Omental fat pad (tissue), 3 donors: ENCODE measurements at regions not wholly inside any gene's neighbourhood (a gene's known extent, or its start where the extent isn't known, plus 50 kb on each side); places are given as distances from the start of the nearest gene placed in this dataset.
"Not testable (repeated sequence)": the region's sequence is repeated elsewhere in the genome, so short reads cannot be mapped to it uniquely, and the experiment has no call there.

Experiments
- ATAC-seq: fragments of 150-250 bp; one replicate; pipeline ENCODE4 v1.9.1; 2016; ENCODE audit warnings: mild to moderate bottlenecking, moderate library complexity; ENCODE audit not compliant: low FRiP score
- DNase-seq: peaks from one replicate; pipeline ENCODE4 v3.0.0-alpha.2; 2019; ENCODE audit warnings: low spot score
- TF ChIP-seq, protein P1 (sequence below), 3 donors: fragments of 450-650 bp; IDR thresholded peaks; one replicate each; pipeline ENCODE4 v1.5.1; 2016 to 2017; ENCODE audit warnings: antibody characterized with exemption in 3 of 3, mild to moderate bottlenecking in 3 of 3, moderate library complexity in 2 of 3

DNA sequence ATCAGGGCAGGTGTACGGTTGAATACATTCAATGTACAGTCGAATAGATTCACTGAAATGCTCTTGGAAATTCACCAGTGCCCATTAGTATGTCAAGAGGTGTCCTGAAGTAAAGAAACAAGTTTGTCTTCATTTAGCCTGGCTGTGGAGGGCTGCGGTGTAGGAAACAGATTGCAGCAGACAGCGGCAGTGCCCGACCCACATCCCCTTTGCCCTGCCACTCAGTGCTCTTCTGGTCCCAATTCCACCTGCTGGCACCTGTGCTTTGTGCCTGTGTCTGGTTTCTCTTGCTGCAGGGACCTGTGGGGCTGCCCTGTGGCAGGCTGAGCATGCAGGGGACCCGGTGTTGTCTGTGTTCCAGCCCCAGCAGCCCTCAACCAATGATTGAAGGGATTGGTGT lies 183.7 kb downstream of the RPS24 start:
- DNase-seq (no peak), ATAC-seq (no peak)
- TF ChIP-seq, protein P1, sequence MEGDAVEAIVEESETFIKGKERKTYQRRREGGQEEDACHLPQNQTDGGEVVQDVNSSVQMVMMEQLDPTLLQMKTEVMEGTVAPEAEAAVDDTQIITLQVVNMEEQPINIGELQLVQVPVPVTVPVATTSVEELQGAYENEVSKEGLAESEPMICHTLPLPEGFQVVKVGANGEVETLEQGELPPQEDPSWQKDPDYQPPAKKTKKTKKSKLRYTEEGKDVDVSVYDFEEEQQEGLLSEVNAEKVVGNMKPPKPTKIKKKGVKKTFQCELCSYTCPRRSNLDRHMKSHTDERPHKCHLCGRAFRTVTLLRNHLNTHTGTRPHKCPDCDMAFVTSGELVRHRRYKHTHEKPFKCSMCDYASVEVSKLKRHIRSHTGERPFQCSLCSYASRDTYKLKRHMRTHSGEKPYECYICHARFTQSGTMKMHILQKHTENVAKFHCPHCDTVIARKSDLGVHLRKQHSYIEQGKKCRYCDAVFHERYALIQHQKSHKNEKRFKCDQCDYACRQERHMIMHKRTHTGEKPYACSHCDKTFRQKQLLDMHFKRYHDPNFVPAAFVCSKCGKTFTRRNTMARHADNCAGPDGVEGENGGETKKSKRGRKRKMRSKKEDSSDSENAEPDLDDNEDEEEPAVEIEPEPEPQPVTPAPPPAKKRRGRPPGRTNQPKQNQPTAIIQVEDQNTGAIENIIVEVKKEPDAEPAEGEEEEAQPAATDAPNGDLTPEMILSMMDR (IDR thresholded peaks at IDR 0.05), result no peak

DNA sequence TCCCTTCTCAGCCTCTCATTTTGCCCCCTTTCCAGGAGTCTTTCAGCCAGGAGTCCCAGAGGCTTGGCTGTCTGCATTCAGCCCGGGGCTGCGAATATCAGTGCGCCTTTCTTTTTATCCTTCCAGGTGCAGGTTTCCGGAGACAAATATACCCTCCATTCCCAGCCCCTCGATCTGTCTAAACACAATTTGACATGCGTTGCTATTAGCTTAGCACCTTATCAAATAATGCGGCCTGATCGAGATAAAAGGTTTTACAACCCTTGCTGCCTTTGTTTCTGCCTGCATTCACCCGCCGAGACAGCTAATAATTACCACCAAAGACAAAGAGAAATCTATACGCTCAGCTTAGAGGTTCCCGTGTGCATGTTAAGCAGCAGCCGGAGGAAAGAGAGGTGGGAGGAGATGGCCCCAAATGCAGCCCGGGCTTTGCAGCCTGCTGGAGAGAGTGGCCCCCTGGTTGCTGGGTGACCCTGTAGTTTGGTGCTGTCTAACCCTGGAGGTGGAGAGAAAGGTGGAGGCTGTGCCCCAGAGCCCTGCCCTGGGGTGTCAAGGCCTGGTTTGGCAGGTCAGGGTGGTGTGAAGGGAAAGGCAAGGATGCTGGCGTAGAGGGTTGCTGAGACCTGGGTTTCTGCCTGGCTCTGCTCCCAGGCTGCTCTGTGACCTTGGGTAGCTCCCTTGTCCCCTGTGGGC lies 185.3 kb downstream of the RPS24 start:
- no peak for DNase-seq
- TF ChIP-seq, protein P1 (IDR thresholded peaks at IDR 0.05), result no peak
- ATAC-seq, result no peak

DNA sequence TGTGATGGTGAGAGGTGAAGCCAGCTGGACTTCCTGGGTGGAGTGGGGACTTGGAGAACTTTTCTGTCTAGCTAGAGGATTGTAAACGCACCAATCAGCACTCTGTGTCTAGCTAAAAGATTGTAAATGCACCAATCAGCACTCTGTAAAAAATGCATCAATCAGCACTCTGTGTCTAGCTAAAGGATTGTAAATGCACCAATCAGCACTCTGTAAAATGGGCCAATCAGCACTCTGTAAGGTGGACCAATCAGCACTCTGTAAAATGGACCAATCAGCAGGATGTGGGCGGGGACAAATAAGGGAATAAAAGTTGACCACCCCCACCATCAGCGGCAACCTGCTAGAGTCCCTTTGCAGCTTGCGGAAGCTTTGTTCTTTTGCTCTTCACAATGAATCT lies 185.9 kb downstream of the RPS24 start:
- ATAC-seq, DNase-seq: not testable (repeated sequence)

DNA sequence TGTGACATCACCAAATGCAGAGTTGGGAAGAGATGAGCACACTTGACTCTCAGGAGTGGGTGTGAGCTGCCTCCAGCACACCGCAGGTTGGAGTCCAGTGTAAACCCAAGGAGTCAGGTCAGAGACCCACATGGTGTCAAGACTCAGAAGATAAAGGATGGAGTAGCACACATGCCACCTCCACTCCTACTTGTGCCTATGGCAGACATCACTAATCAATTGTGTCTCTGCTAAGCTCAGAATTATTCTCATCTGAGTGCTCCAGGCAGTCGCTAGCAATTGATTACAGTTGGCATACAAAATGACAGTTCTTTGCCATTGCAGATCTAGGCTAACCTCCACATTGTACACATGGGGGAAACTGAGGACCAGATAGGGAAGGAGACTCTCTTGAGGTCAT lies 187.1 kb downstream of the RPS24 start:
- ATAC-seq, result no peak
- TF ChIP-seq, protein P1 (IDR thresholded peaks at IDR 0.05), result no peak
- no peak for DNase-seq

DNA sequence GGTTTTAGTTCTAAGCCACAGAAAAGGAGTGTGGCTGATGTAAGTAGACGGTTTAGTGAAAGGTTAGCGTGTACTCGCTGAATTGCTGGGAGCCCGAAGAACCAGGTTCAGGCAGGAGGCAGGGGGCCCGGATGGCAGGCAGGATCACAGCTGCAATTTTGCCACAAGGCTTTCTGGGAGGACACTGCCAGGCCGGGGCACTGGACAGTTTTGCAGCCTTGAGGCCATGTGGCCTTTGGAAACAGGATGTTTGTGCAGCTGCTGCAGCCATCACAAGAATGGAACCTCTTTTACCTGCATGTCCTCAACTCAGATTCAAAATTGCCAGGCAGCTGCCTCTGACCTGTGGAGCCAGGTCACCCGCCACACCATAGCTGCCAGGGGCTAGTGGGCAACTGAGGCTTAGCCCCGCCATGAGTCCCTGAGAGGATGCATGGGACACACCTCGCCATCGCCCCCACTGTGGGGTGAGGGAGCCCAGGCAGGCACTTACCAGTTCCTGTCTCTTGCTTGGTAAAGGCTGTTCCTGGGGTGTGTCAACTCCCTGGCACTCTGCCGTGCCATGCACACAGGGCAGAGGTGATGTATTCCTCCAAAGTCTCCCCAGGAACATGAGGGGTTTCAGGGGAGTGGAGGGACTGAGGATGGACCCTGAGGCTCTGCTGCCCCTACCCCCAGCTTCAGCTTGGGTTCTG lies 188.6 kb downstream of the RPS24 start:
- DNase-seq (no peak), ATAC-seq (no peak)
- TF ChIP-seq, protein P1 (IDR thresholded peaks at IDR 0.05), result no peak

DNA sequence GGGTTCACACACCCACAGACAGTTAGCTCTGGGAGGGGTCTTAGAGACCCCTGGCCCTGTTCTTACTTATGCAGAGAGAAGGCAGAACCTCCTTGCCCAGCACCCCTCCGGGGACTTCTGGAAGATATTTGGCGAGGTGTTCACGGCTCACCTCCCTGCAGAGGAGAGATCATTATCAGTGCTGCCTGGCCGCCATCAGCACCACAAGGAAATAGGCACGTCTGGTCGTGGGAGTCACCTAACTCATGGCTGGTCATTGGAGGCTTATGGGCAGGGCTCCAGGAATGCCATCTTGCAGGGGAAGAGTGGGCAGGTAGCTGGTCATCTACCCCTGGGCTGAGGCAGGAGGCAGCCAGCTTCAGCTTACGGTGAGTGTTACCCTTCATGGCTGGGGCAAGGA lies 189.4 kb downstream of the RPS24 start:
- TF ChIP-seq, protein P1 (IDR thresholded peaks at IDR 0.05), result no peak
- DNase-seq (no peak), ATAC-seq (no peak)

DNA sequence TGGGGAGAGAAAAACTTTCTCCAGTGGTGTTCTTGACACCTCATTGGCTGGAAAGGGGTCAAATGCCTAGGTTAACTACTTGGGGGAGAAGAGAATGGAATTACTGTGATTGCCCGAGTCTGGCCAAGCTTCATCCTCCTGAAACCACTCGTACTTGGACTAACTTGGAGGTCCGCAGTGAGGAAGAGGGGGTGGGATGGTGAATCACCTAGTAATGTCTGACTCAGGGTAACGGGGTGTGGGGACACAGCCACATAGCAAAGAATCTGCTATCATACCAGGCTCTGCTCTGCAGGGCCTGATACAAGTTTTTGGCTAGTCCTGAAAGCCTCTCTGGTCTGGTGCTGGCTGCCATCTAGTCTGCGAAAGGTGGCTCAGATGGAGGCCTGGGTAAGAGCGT lies 190.9 kb downstream of the RPS24 start:
- no peak for DNase-seq
- ATAC-seq, result no peak
- TF ChIP-seq, protein P1 (IDR thresholded peaks at IDR 0.05), result no peak
